A549 (cell line): ENCODE measurements at regions not wholly inside any gene's neighbourhood (a gene's known extent, or its start where the extent isn't known, plus 50 kb on each side); places are given as distances from the start of the nearest gene placed in this dataset.
A peak's percentile ranks its signal among the peaks of the same experiment; 100 is the strongest.

Source experiments
- ATAC-seq, 2 experiments: fragments of 200-7000 bp in 1 of 2; fragments of >200 bp in 1 of 2; cut with Nextera tagmentation in 1 of 2; cut with Tn5 transposase in 1 of 2; 3 replicates each; pipeline versions ENCODE4 v1.8.0 to v1.9.1; 2018 to 2020; ENCODE audit warnings: mild to moderate bottlenecking in 1 of 2, moderate library complexity in 1 of 2
- CTCF ChIA-PET: fragments of 300-600 bp; sonication (Branson Sonifier 250); formaldehyde crosslinking; extraction: SDS; loops from one replicate; lab custom pipeline; 2021; ENCODE audit warnings: antibody characterized with exemption, inconsistent platforms; lab: Yijun Ruan, JAX
- POLR2A ChIA-PET: fragments of 350-600 bp; formaldehyde crosslinking; extraction: SDS; loops from one replicate; lab custom pipeline; 2021; ENCODE audit warnings: antibody characterized with exemption, inconsistent platforms; lab: Yijun Ruan, JAX
- DNase-seq, 2 experiments: peaks; one replicate each; pipeline versions ENCODE4 v3.0.0 to v3.0.0-alpha.2; 2011 to 2016; ENCODE audit warnings: low read depth in 1 of 2, low spot score in 1 of 2
- FAIRE-seq: peaks from 2 replicates; lab custom pipeline; 2011; peaks lifted over from hg19 to GRCh38; lab: Jason Lieb, UNC
- H3K27ac ChIP-seq, 2 experiments: fragments of >200 bp; sonication (Bioruptor Twin); formaldehyde crosslinking; 3 replicates each; pipeline ENCODE4 v1.5.1; 2016 to 2017
- H3K4me1 ChIP-seq: fragments of >200 bp; sonication (Bioruptor Twin); formaldehyde crosslinking; 3 replicates; pipeline ENCODE4 v1.6.1; 2016
- H3K4me2 ChIP-seq: fragments of >200 bp; sonication (Bioruptor Twin); formaldehyde crosslinking; 3 replicates; pipeline ENCODE4 v1.6.1; 2016
- H3K4me3 ChIP-seq: fragments of >200 bp; sonication (Bioruptor Twin); formaldehyde crosslinking; 3 replicates; pipeline ENCODE4 v1.5.1; 2016
- H3K9me3 ChIP-seq: fragments of >200 bp; sonication (Bioruptor Twin); formaldehyde crosslinking; 3 replicates; pipeline ENCODE4 v1.6.1; 2016
- CBX2 ChIP-seq: fragments of 200-600 bp; sonication (generic); IDR thresholded peaks from 2 replicates; pipeline ENCODE4 v1.6.1; 2016; ENCODE audit warnings: low read depth, mild to moderate bottlenecking, borderline replicate concordance
- CEBPB ChIP-seq, 2 experiments: fragments of >200 bp in 1 of 2; sonication (Bioruptor Twin) in 1 of 2; formaldehyde crosslinking in 1 of 2; IDR thresholded peaks; 2 replicates each; pipeline ENCODE4 v1.6.1; 2012 to 2016
- EHF ChIP-seq: fragments of 250-450 bp; sonication (Bioruptor Pico); IDR thresholded peaks from 2 replicates; pipeline ENCODE4 v1.5.0; 2020; ENCODE audit warnings: mild to moderate bottlenecking
- EP300 ChIP-seq, 2 experiments: fragments of >200 bp; sonication (Bioruptor Twin); formaldehyde crosslinking; IDR thresholded peaks; 2 replicates in 1 of 2; 3 replicates in 1 of 2; pipeline ENCODE4 v1.6.1; 2016 to 2017
- FOXS1 ChIP-seq: fragments of 250-450 bp; sonication (Bioruptor Pico); IDR thresholded peaks from 2 replicates; pipeline ENCODE4 v1.5.0; 2020; ENCODE audit warnings: mild to moderate bottlenecking, moderate library complexity
- HDAC2 ChIP-seq: fragments of 200-600 bp; sonication (generic); IDR thresholded peaks from 2 replicates; pipeline ENCODE4 v1.6.1; 2016
- JUN ChIP-seq, 2 experiments: fragments of >200 bp; sonication (Bioruptor Twin); formaldehyde crosslinking; IDR thresholded peaks; 2 replicates in 1 of 2; 3 replicates in 1 of 2; pipeline ENCODE4 v1.6.1; 2016 to 2017
- MAFK ChIP-seq: fragments of 450-650 bp; IDR thresholded peaks from 2 replicates; pipeline ENCODE4 v1.6.1; 2014; ENCODE audit not compliant: partially characterized antibody
- MYC ChIP-seq: IDR thresholded peaks from 2 replicates; pipeline ENCODE4 v1.6.1; 2012; ENCODE audit warnings: mild to moderate bottlenecking, inconsistent platforms, low read length, improper control_type of control experiment, borderline replicate concordance
- NFE2L2 ChIP-seq: fragments of 150-350 bp; conservative IDR thresholded peaks from 2 replicates; pipeline ENCODE4 v1.6.1; 2014; ENCODE audit warnings: low read length
- POLR2AphosphoS2 ChIP-seq: conservative IDR thresholded peaks from 2 replicates; pipeline ENCODE4 v1.6.1; 2012; ENCODE audit warnings: low read length, improper control_type of control experiment, inconsistent platforms
- RAD21 ChIP-seq, 2 experiments: fragments of >200 bp in 1 of 2; sonication (Bioruptor Twin) in 1 of 2; formaldehyde crosslinking in 1 of 2; IDR thresholded peaks in 1 of 2; conservative IDR thresholded peaks in 1 of 2; 2 replicates in 1 of 2; 3 replicates in 1 of 2; pipeline ENCODE4 v1.6.1; 2012 to 2018; ENCODE audit warnings: inconsistent platforms in 1 of 2
- RFX5 ChIP-seq: fragments of 450-650 bp; IDR thresholded peaks from 2 replicates; pipeline ENCODE4 v1.7.1; 2014; ENCODE audit warnings: antibody characterized with exemption, mild to moderate bottlenecking, moderate library complexity
- RNF2 ChIP-seq: fragments of 200-600 bp; sonication (generic); IDR thresholded peaks from 2 replicates; pipeline ENCODE4 v1.6.1; 2016; ENCODE audit warnings: low read depth, mild to moderate bottlenecking, antibody characterized with exemption, moderate library complexity, borderline replicate concordance
- SREBF2 ChIP-seq: fragments of 450-650 bp; IDR thresholded peaks from 2 replicates; pipeline ENCODE4 v1.6.1; 2014; ENCODE audit warnings: mild to moderate bottlenecking, moderate library complexity
- WGBS: methylation state at CpG from one replicate; pipeline ENCODE4 v1.1.6; 2017; ENCODE audit errors: missing lambda C conversion rate; 5-methylcytosine and 5-hydroxymethylcytosine counted together
- TF ChIP-seq, protein P1 (sequence below): IDR thresholded peaks from 2 replicates; pipeline ENCODE4 v1.6.1; 2012
- TF ChIP-seq, protein P2 (sequence below): fragments of >200 bp; sonication (Bioruptor Twin); formaldehyde crosslinking; IDR thresholded peaks from 2 replicates; pipeline ENCODE4 v1.6.1; 2016
- TF ChIP-seq, protein P3 (sequence below): fragments of 250-450 bp; sonication (Bioruptor Pico); IDR thresholded peaks from 2 replicates; pipeline ENCODE4 v1.5.0; 2021; ENCODE audit warnings: mild to moderate bottlenecking, moderate library complexity, borderline replicate concordance
- TF ChIP-seq, protein P4 (sequence below): fragments of 200-600 bp; sonication (generic); IDR thresholded peaks from 2 replicates; pipeline ENCODE4 v1.6.1; 2016; ENCODE audit warnings: antibody characterized with exemption, mild to moderate bottlenecking, moderate library complexity
- TF ChIP-seq, protein P5 (sequence below): fragments of 250-450 bp; sonication (Bioruptor Pico); IDR thresholded peaks from 2 replicates; pipeline ENCODE4 v1.5.0; 2020; ENCODE audit warnings: low read depth, mild to moderate bottlenecking, moderate library complexity
- TF ChIP-seq, protein P6 (sequence below): fragments of 150-350 bp; IDR thresholded peaks from 2 replicates; pipeline ENCODE4 v1.6.1; 2014; ENCODE audit warnings: low read depth, mild to moderate bottlenecking, low read length

DNA sequence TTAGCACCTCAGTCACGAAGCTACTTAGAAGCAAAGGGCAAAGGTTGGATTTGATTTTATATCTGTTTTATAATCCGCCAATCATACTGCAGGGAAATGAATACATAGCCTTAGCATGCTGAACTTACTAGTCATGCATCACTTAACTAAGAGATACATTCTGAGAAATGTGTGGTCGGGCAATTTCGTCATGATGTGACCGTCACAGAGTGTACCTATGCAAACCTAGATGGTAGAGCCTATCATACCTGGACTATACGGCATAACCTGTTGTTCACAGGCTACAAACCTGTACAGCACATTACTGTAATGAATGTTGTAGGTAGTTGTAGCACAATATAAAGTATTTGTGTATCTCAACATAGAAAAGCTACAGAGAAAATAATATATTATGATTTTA, 345.2 kb upstream of the RGS17 start:
- H3K27ac ChIP-seq = no peak overlapping the region
- ChIA-PET POLR2A (no interaction called here), CTCF (no interaction called here)
- no peaks in the 10 kb centered on the region for H3K9me3 ChIP-seq
- H3K4me3 ChIP-seq = no peak overlapping the region
- TF ChIP-seq NFE2L2 = no peak
- no peak for TF ChIP-seq FOXS1 (CRISPR knock-in tag)
- no peak for TF ChIP-seq RAD21 (conservative IDR thresholded peaks at IDR 0.05 in 1 of 2, IDR thresholded peaks at IDR 0.05 in 1 of 2)
- TF ChIP-seq EP300 (IDR thresholded peaks at IDR 0.05) = no peak
- no peak for TF ChIP-seq CBX2
- TF ChIP-seq CEBPB (IDR thresholded peaks at IDR 0.05) = no peak
- no peak for TF ChIP-seq JUN (IDR thresholded peaks at IDR 0.05)
- no peak for TF ChIP-seq SREBF2
- TF ChIP-seq, protein P1, sequence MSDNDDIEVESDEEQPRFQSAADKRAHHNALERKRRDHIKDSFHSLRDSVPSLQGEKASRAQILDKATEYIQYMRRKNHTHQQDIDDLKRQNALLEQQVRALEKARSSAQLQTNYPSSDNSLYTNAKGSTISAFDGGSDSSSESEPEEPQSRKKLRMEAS = no peak
- TF ChIP-seq MYC = no peak
- TF ChIP-seq RNF2 = no peak
- no peak for TF ChIP-seq RFX5
- TF ChIP-seq, protein P2, sequence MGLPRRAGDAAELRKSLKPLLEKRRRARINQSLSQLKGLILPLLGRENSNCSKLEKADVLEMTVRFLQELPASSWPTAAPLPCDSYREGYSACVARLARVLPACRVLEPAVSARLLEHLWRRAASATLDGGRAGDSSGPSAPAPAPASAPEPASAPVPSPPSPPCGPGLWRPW = no peak
- TF ChIP-seq, protein P3, sequence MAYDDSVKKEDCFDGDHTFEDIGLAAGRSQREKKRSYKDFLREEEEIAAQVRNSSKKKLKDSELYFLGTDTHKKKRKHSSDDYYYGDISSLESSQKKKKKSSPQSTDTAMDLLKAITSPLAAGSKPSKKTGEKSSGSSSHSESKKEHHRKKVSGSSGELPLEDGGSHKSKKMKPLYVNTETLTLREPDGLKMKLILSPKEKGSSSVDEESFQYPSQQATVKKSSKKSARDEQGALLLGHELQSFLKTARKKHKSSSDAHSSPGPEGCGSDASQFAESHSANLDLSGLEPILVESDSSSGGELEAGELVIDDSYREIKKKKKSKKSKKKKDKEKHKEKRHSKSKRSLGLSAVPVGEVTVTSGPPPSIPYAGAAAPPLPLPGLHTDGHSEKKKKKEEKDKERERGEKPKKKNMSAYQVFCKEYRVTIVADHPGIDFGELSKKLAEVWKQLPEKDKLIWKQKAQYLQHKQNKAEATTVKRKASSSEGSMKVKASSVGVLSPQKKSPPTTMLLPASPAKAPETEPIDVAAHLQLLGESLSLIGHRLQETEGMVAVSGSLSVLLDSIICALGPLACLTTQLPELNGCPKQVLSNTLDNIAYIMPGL (CRISPR knock-in tag) = no peak
- TF ChIP-seq, protein P4, sequence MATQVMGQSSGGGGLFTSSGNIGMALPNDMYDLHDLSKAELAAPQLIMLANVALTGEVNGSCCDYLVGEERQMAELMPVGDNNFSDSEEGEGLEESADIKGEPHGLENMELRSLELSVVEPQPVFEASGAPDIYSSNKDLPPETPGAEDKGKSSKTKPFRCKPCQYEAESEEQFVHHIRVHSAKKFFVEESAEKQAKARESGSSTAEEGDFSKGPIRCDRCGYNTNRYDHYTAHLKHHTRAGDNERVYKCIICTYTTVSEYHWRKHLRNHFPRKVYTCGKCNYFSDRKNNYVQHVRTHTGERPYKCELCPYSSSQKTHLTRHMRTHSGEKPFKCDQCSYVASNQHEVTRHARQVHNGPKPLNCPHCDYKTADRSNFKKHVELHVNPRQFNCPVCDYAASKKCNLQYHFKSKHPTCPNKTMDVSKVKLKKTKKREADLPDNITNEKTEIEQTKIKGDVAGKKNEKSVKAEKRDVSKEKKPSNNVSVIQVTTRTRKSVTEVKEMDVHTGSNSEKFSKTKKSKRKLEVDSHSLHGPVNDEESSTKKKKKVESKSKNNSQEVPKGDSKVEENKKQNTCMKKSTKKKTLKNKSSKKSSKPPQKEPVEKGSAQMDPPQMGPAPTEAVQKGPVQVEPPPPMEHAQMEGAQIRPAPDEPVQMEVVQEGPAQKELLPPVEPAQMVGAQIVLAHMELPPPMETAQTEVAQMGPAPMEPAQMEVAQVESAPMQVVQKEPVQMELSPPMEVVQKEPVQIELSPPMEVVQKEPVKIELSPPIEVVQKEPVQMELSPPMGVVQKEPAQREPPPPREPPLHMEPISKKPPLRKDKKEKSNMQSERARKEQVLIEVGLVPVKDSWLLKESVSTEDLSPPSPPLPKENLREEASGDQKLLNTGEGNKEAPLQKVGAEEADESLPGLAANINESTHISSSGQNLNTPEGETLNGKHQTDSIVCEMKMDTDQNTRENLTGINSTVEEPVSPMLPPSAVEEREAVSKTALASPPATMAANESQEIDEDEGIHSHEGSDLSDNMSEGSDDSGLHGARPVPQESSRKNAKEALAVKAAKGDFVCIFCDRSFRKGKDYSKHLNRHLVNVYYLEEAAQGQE = no peak
- TF ChIP-seq EHF (CRISPR knock-in tag) = no peak
- TF ChIP-seq, protein P5, sequence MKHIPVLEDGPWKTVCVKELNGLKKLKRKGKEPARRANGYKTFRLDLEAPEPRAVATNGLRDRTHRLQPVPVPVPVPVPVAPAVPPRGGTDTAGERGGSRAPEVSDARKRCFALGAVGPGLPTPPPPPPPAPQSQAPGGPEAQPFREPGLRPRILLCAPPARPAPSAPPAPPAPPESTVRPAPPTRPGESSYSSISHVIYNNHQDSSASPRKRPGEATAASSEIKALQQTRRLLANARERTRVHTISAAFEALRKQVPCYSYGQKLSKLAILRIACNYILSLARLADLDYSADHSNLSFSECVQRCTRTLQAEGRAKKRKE (CRISPR knock-in tag) = no peak
- TF ChIP-seq, protein P6, sequence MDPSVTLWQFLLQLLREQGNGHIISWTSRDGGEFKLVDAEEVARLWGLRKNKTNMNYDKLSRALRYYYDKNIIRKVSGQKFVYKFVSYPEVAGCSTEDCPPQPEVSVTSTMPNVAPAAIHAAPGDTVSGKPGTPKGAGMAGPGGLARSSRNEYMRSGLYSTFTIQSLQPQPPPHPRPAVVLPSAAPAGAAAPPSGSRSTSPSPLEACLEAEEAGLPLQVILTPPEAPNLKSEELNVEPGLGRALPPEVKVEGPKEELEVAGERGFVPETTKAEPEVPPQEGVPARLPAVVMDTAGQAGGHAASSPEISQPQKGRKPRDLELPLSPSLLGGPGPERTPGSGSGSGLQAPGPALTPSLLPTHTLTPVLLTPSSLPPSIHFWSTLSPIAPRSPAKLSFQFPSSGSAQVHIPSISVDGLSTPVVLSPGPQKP = no peak
- no peak for TF ChIP-seq POLR2AphosphoS2
- no peak for TF ChIP-seq HDAC2
- WGBS = 42% methylated on average over 6 of the region's 6 CpGs
- H3K4me2 ChIP-seq = no peak overlapping the region
- H3K4me1 ChIP-seq = no peaks in the 10 kb centered on the region
- DNase-seq (no peak), ATAC-seq (no peak), FAIRE-seq (no peak)

DNA sequence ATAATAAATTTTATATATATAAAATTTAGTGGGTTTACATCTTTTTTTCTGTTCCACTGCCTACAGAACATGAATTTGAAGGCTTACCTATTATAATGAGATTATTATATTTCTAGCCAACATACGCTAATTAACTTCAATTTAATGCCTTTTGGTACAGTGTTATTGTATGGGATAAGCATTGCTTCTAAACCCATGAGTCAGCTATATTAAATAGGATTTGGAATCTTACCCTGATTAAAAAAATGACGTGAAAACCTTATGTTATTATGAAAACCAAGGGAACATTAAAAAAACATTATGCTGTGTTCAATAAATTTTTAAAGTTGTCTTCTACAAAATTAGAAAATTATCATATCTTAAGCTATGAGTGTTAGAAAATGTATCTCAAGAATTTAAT, 334.0 kb upstream of the RGS17 start:
- WGBS = 50% methylated on average over 2 of the region's 2 CpGs
- Histone ChIP-seq H3K4me3 (no peak overlapping the region), H3K9me3 (no peaks in the 10 kb centered on the region), H3K4me2 (no peak overlapping the region), H3K4me1 (no peaks in the 10 kb centered on the region), H3K27ac (no peak overlapping the region)
- no peak for ATAC-seq
- POLR2A ChIA-PET = no interaction called here
- TF ChIP-seq MAFK = peak; percentile 29
- TF ChIP-seq CEBPB (IDR thresholded peaks at IDR 0.05) = no peak
- DNase-seq = no peak
- CTCF ChIA-PET = no interaction called here
- no peak for FAIRE-seq
